ENCODE measurements at regions not wholly inside any gene's neighbourhood (a gene's known extent, or its start where the extent isn't known, plus 50 kb on each side); places are given as distances from the start of the nearest gene placed in this dataset.

- TF ChIP-seq CTCF (conservative IDR thresholded peaks at IDR 0.05): no peak
- Mint-ChIP-seq H3K36me3 (ENCODE audit: low read depth) (no peaks in the 10 kb centered on the region), H3K9me3 (no peaks in the 10 kb centered on the region), H3K4me1 (peaks cover 10% of the 10 kb centered on the region), H3K27me3 (ENCODE audit: low read depth) (no peaks in the 10 kb centered on the region), H3K4me3 (no peak overlapping the region), H3K27ac (ENCODE audit: unreplicated experiment) (peak overlapping the region; percentile 15)
- DNase-seq (ENCODE audit: low read depth, low spot score): no peak
Measured at GRCh38 chr3:120838441-120839091, 69.4 kb upstream of the STXBP5L start.

- TF ChIP-seq CTCF (conservative IDR thresholded peaks at IDR 0.05): no peak
- no peaks in the 10 kb centered on the region for H3K9me3 Mint-ChIP-seq
- no peak overlapping the region for H3K27ac Mint-ChIP-seq (ENCODE audit: unreplicated experiment)
- no peak for DNase-seq (ENCODE audit: low read depth, low spot score)
- H3K4me3 Mint-ChIP-seq: no peak overlapping the region
- no peaks in the 10 kb centered on the region for H3K27me3 Mint-ChIP-seq (ENCODE audit: low read depth)
- no peaks in the 10 kb centered on the region for H3K36me3 Mint-ChIP-seq (ENCODE audit: low read depth)
- H3K4me1 Mint-ChIP-seq: peaks cover 10% of the 10 kb centered on the region
Measured at GRCh38 chr3:120839120-120839519, 68.9 kb upstream of the STXBP5L start.

GRCh38 chr3:120841264-120841663 is 66.7 kb upstream of the STXBP5L start:
- TF ChIP-seq CTCF (conservative IDR thresholded peaks at IDR 0.05): no peak
- Mint-ChIP-seq H3K4me3 (no peak overlapping the region), H3K9me3 (no peaks in the 10 kb centered on the region), H3K36me3 (ENCODE audit: low read depth) (no peaks in the 10 kb centered on the region), H3K4me1 (peaks cover 22% of the 10 kb centered on the region), H3K27me3 (ENCODE audit: low read depth) (no peaks in the 10 kb centered on the region), H3K27ac (ENCODE audit: unreplicated experiment) (no peak overlapping the region)
- no peak for DNase-seq (ENCODE audit: low read depth, low spot score)

- H3K9me3 Mint-ChIP-seq: no peaks in the 10 kb centered on the region
- no peaks in the 10 kb centered on the region for H3K27me3 Mint-ChIP-seq (ENCODE audit: low read depth)
- no peak for TF ChIP-seq CTCF (conservative IDR thresholded peaks at IDR 0.05)
- no peak for DNase-seq (ENCODE audit: low read depth, low spot score)
- H3K27ac Mint-ChIP-seq (ENCODE audit: unreplicated experiment): peak overlapping the region; percentile 2
- no peaks in the 10 kb centered on the region for H3K36me3 Mint-ChIP-seq (ENCODE audit: low read depth)
- peaks cover 15% of the 10 kb centered on the region for H3K4me1 Mint-ChIP-seq
- no peak overlapping the region for H3K4me3 Mint-ChIP-seq
Measured at GRCh38 chr3:120846073-120846472, 61.9 kb upstream of the STXBP5L start.

GRCh38 chr3:120848503-120848902 is 59.5 kb upstream of the STXBP5L start:
- no peak for DNase-seq (ENCODE audit: low read depth, low spot score)

More at GRCh38 chr3:120848503-120848902, 59.5 kb upstream of the STXBP5L start:
- Mint-ChIP-seq H3K4me3 (no peak overlapping the region), H3K36me3 (ENCODE audit: low read depth) (no peaks in the 10 kb centered on the region), H3K27me3 (ENCODE audit: low read depth) (no peaks in the 10 kb centered on the region), H3K4me1 (peaks cover 15% of the 10 kb centered on the region), H3K27ac (ENCODE audit: unreplicated experiment) (no peak overlapping the region), H3K9me3 (no peaks in the 10 kb centered on the region)
- TF ChIP-seq CTCF (conservative IDR thresholded peaks at IDR 0.05): no peak

All from neural crest cell (in vitro differentiated cells).